ENCODE measurements at regions not wholly inside any gene's neighbourhood (a gene's known extent, or its start where the extent isn't known, plus 50 kb on each side); places are given as distances from the start of the nearest gene placed in this dataset.

- no peak for DNase-seq (ENCODE audit: insufficient read length, low spot score, missing footprints)
- no peaks in the 10 kb centered on the region for H3K9me3 ChIP-seq (ENCODE audit: low read depth, low read length)
Observed at GRCh38 chr4:130165381-130165780, 1069.4 kb downstream of the C4orf33 start.

GRCh38 chr4:130172156-130172555 lies 1076.2 kb downstream of the C4orf33 start:
- H3K4me1 ChIP-seq (ENCODE audit: insufficient read depth, low read length): no peaks in the 10 kb centered on the region
- peaks cover 1% of the 10 kb centered on the region for H3K9me3 ChIP-seq (ENCODE audit: low read depth, low read length)
- no peaks in the 10 kb centered on the region for H3K27me3 ChIP-seq (ENCODE audit: insufficient read depth, low read length)
- TF ChIP-seq CTCF (IDR thresholded peaks at IDR 0.05; ENCODE audit: extremely low read depth, low read depth, low read length): no peak
- H3K27ac ChIP-seq (ENCODE audit: low read depth, low read length): no peak overlapping the region
- no peaks in the 10 kb centered on the region for H3K79me2 ChIP-seq (ENCODE audit: insufficient read depth, low read length)
- H2AFZ ChIP-seq (ENCODE audit: low read length): no peak overlapping the region
- H3K4me3 ChIP-seq (ENCODE audit: insufficient read depth, low read length): no peak overlapping the region
- H3K4me2 ChIP-seq (ENCODE audit: insufficient read depth, low read length): no peak overlapping the region
- H4K20me1 ChIP-seq (ENCODE audit: insufficient read depth, low read length): no peaks in the 10 kb centered on the region
- no peaks in the 10 kb centered on the region for H3K36me3 ChIP-seq (ENCODE audit: insufficient read depth, low read length)
- no peak for DNase-seq (ENCODE audit: insufficient read length, low spot score, missing footprints)

More at GRCh38 chr4:130165381-130165780, 1069.4 kb downstream of the C4orf33 start:
- no peak overlapping the region for H3K27ac ChIP-seq (ENCODE audit: low read depth, low read length)
- no peak overlapping the region for H3K4me3 ChIP-seq (ENCODE audit: insufficient read depth, low read length)
- no peaks in the 10 kb centered on the region for H3K4me1 ChIP-seq (ENCODE audit: insufficient read depth, low read length)
- H2AFZ ChIP-seq (ENCODE audit: low read length): no peak overlapping the region
- H3K36me3 ChIP-seq (ENCODE audit: insufficient read depth, low read length): no peaks in the 10 kb centered on the region
- no peaks in the 10 kb centered on the region for H3K27me3 ChIP-seq (ENCODE audit: insufficient read depth, low read length)
- no peak overlapping the region for H3K4me2 ChIP-seq (ENCODE audit: insufficient read depth, low read length)
- no peaks in the 10 kb centered on the region for H3K79me2 ChIP-seq (ENCODE audit: insufficient read depth, low read length)
- no peaks in the 10 kb centered on the region for H4K20me1 ChIP-seq (ENCODE audit: insufficient read depth, low read length)
- TF ChIP-seq CTCF (IDR thresholded peaks at IDR 0.05; ENCODE audit: extremely low read depth, low read depth, low read length): no peak

- H4K20me1 ChIP-seq (ENCODE audit: insufficient read depth, low read length): no peaks in the 10 kb centered on the region
- H2AFZ ChIP-seq (ENCODE audit: low read length): no peak overlapping the region
- H3K9me3 ChIP-seq (ENCODE audit: low read depth, low read length): peaks cover 1% of the 10 kb centered on the region
- no peak overlapping the region for H3K4me3 ChIP-seq (ENCODE audit: insufficient read depth, low read length)
- no peaks in the 10 kb centered on the region for H3K27me3 ChIP-seq (ENCODE audit: insufficient read depth, low read length)
- no peaks in the 10 kb centered on the region for H3K4me1 ChIP-seq (ENCODE audit: insufficient read depth, low read length)
- no peak overlapping the region for H3K27ac ChIP-seq (ENCODE audit: low read depth, low read length)
- no peak for DNase-seq (ENCODE audit: insufficient read length, low spot score, missing footprints)
- H3K4me2 ChIP-seq (ENCODE audit: insufficient read depth, low read length): no peak overlapping the region
- H3K79me2 ChIP-seq (ENCODE audit: insufficient read depth, low read length): no peaks in the 10 kb centered on the region
- H3K36me3 ChIP-seq (ENCODE audit: insufficient read depth, low read length): no peaks in the 10 kb centered on the region
- TF ChIP-seq CTCF (IDR thresholded peaks at IDR 0.05; ENCODE audit: extremely low read depth, low read depth, low read length): no peak
Observed at GRCh38 chr4:130178106-130178505, 1082.2 kb downstream of the C4orf33 start.

- H3K4me3 ChIP-seq (ENCODE audit: insufficient read depth, low read length): no peak overlapping the region
Observed at GRCh38 chr4:130183096-130183495, 1087.1 kb downstream of the C4orf33 start.

More at GRCh38 chr4:130183096-130183495, 1087.1 kb downstream of the C4orf33 start:
- no peaks in the 10 kb centered on the region for H3K36me3 ChIP-seq (ENCODE audit: insufficient read depth, low read length)
- H3K9me3 ChIP-seq (ENCODE audit: low read depth, low read length): no peaks in the 10 kb centered on the region
- no peaks in the 10 kb centered on the region for H4K20me1 ChIP-seq (ENCODE audit: insufficient read depth, low read length)
- H3K27ac ChIP-seq (ENCODE audit: low read depth, low read length): no peak overlapping the region
- no peaks in the 10 kb centered on the region for H3K4me1 ChIP-seq (ENCODE audit: insufficient read depth, low read length)
- H2AFZ ChIP-seq (ENCODE audit: low read length): no peak overlapping the region
- DNase-seq (ENCODE audit: insufficient read length, low spot score, missing footprints): no peak
- TF ChIP-seq CTCF (IDR thresholded peaks at IDR 0.05; ENCODE audit: extremely low read depth, low read depth, low read length): no peak
- no peaks in the 10 kb centered on the region for H3K79me2 ChIP-seq (ENCODE audit: insufficient read depth, low read length)
- H3K4me2 ChIP-seq (ENCODE audit: insufficient read depth, low read length): no peak overlapping the region
- no peaks in the 10 kb centered on the region for H3K27me3 ChIP-seq (ENCODE audit: insufficient read depth, low read length)
